Stimulated activated effector memory CD8-positive, alpha-beta T cell treated with anti-CD3 and anti-CD28 coated beads, Interleukin-12 subunit alpha, Interleukin-12 subunit beta, amount 100 ng/mL, for 72 hours (primary cell): ENCODE measurements at regions not wholly inside any gene's neighbourhood (a gene's known extent, or its start where the extent isn't known, plus 50 kb on each side); places are given as distances from the start of the nearest gene placed in this dataset.

Experiments
- ATAC-seq: fragments of 150-1000 bp; cut with Tn5 transposase; 2 replicates; pipeline ENCODE4 v1.10.0; 2021
- DNase-seq, 2 donors: peaks; one replicate each; pipeline ENCODE4 v3.0.0; 2021 to 2022; ENCODE audit warnings: low spot score in 2 of 2
- H3K27ac Mint-ChIP-seq: one replicate; pipeline ENCODE4 v1.8.0; 2022; ENCODE audit warnings: mild to moderate bottlenecking, mixed read lengths
- H3K36me3 Mint-ChIP-seq: one replicate; pipeline ENCODE4 v1.8.0; 2022; ENCODE audit warnings: mild to moderate bottlenecking, mixed read lengths
- H3K4me1 Mint-ChIP-seq: one replicate; pipeline ENCODE4 v1.8.0; 2022; ENCODE audit warnings: mixed read lengths
- H3K4me3 Mint-ChIP-seq: one replicate; pipeline ENCODE4 v1.8.0; 2022; ENCODE audit warnings: mild to moderate bottlenecking, mixed read lengths
- H3K9me3 Mint-ChIP-seq: one replicate; pipeline ENCODE4 v1.8.0; 2022; ENCODE audit warnings: mixed read lengths

GRCh38 chrX:40283981-40284380 lies 186.2 kb upstream of the BCOR start:
- no peak for DNase-seq

GRCh38 chrX:40282946-40283660 lies 185.3 kb upstream of the BCOR start:
- Mint-ChIP-seq H3K9me3 (peaks cover 4% of the 10 kb centered on the region), H3K27ac (no peak overlapping the region), H3K4me1 (peaks cover 32% of the 10 kb centered on the region), H3K4me3 (no peak overlapping the region), H3K36me3 (peaks cover 8% of the 10 kb centered on the region)
- DNase-seq (no peak), ATAC-seq (no peak)

More at GRCh38 chrX:40283981-40284380, 186.2 kb upstream of the BCOR start:
- H3K36me3 Mint-ChIP-seq, result peaks cover under 1% of the 10 kb centered on the region
- no peak overlapping the region for H3K27ac Mint-ChIP-seq
- no peak overlapping the region for H3K4me3 Mint-ChIP-seq
- H3K9me3 Mint-ChIP-seq, result peaks cover 4% of the 10 kb centered on the region
- ATAC-seq, result no peak
- peaks cover 23% of the 10 kb centered on the region for H3K4me1 Mint-ChIP-seq

- H3K36me3 Mint-ChIP-seq, result peaks cover 8% of the 10 kb centered on the region
- H3K4me3 Mint-ChIP-seq, result no peak overlapping the region
- no peak for DNase-seq
- peaks cover 4% of the 10 kb centered on the region for H3K9me3 Mint-ChIP-seq
- peak overlapping the region; percentile 72 for H3K27ac Mint-ChIP-seq
- peaks cover 38% of the 10 kb centered on the region for H3K4me1 Mint-ChIP-seq
- ATAC-seq, result no peak
Measured at GRCh38 chrX:40282348-40282747, 184.6 kb upstream of the BCOR start.

GRCh38 chrX:40281336-40282005 lies 183.7 kb upstream of the BCOR start:
- Mint-ChIP-seq H3K9me3 (peaks cover 4% of the 10 kb centered on the region), H3K4me3 (no peak overlapping the region), H3K27ac (peak overlapping the region; percentile 72), H3K4me1 (peaks cover 38% of the 10 kb centered on the region), H3K36me3 (peaks cover 8% of the 10 kb centered on the region)
- ATAC-seq (peak; percentile 63), DNase-seq (no peak)

- H3K27ac Mint-ChIP-seq, result peak overlapping the region; percentile 92
- DNase-seq, result no peak
- ATAC-seq, result no peak
Measured at GRCh38 chrX:40279762-40280161, 182.0 kb upstream of the BCOR start.

GRCh38 chrX:40279091-40279430 lies 181.3 kb upstream of the BCOR start:
- Mint-ChIP-seq H3K4me1 (peaks cover 38% of the 10 kb centered on the region), H3K9me3 (no peaks in the 10 kb centered on the region), H3K36me3 (peaks cover 8% of the 10 kb centered on the region), H3K4me3 (peak overlapping the region; percentile 49), H3K27ac (peak overlapping the region; percentile 92)
- DNase-seq (no peak), ATAC-seq (no peak)

More at GRCh38 chrX:40279762-40280161, 182.0 kb upstream of the BCOR start:
- no peak overlapping the region for H3K4me3 Mint-ChIP-seq
- no peaks in the 10 kb centered on the region for H3K9me3 Mint-ChIP-seq
- peaks cover 38% of the 10 kb centered on the region for H3K4me1 Mint-ChIP-seq
- peaks cover 8% of the 10 kb centered on the region for H3K36me3 Mint-ChIP-seq

GRCh38 chrX:40278340-40279090 lies 180.8 kb upstream of the BCOR start:
- Mint-ChIP-seq H3K36me3 (peaks cover 8% of the 10 kb centered on the region), H3K4me3 (peak overlapping the region; percentile 49), H3K9me3 (no peaks in the 10 kb centered on the region), H3K4me1 (peaks cover 38% of the 10 kb centered on the region), H3K27ac (peak overlapping the region; percentile 92)
- peak in 1 of 2 donors; percentile 56 for DNase-seq
- peak; percentile 93 for ATAC-seq

GRCh38 chrX:40277672-40278071 lies 179.9 kb upstream of the BCOR start:
- Mint-ChIP-seq H3K4me1 (peaks cover 38% of the 10 kb centered on the region), H3K4me3 (no peak overlapping the region), H3K27ac (peak overlapping the region; percentile 92), H3K9me3 (no peaks in the 10 kb centered on the region), H3K36me3 (peaks cover 8% of the 10 kb centered on the region)
- ATAC-seq (no peak), DNase-seq (no peak)

GRCh38 chrX:40273356-40274050 lies 175.7 kb upstream of the BCOR start:
- Mint-ChIP-seq H3K36me3 (peaks cover 3% of the 10 kb centered on the region), H3K9me3 (no peaks in the 10 kb centered on the region), H3K4me1 (peaks cover 11% of the 10 kb centered on the region), H3K27ac (no peak overlapping the region), H3K4me3 (no peak overlapping the region)
- ATAC-seq, result no peak
- DNase-seq, result no peak

GRCh38 chrX:40272776-40273175 lies 175.0 kb upstream of the BCOR start:
- H3K27ac Mint-ChIP-seq, result no peak overlapping the region

GRCh38 chrX:40272141-40272540 lies 174.4 kb upstream of the BCOR start:
- no peak for DNase-seq
- Mint-ChIP-seq H3K4me1 (no peaks in the 10 kb centered on the region), H3K36me3 (no peaks in the 10 kb centered on the region), H3K4me3 (no peak overlapping the region), H3K9me3 (no peaks in the 10 kb centered on the region), H3K27ac (no peak overlapping the region)
- no peak for ATAC-seq

More at GRCh38 chrX:40272776-40273175, 175.0 kb upstream of the BCOR start:
- Mint-ChIP-seq H3K4me1 (peaks cover 3% of the 10 kb centered on the region), H3K36me3 (no peaks in the 10 kb centered on the region), H3K9me3 (no peaks in the 10 kb centered on the region), H3K4me3 (no peak overlapping the region)
- ATAC-seq, result no peak
- DNase-seq, result no peak

GRCh38 chrX:40268188-40268520 lies 170.4 kb upstream of the BCOR start:
- no peak for DNase-seq
- Mint-ChIP-seq H3K36me3 (no peaks in the 10 kb centered on the region), H3K27ac (no peak overlapping the region), H3K9me3 (no peaks in the 10 kb centered on the region), H3K4me3 (no peak overlapping the region), H3K4me1 (peaks cover 4% of the 10 kb centered on the region)
- no peak for ATAC-seq

- ATAC-seq (peak; percentile 11), DNase-seq (no peak)
- H3K36me3 Mint-ChIP-seq, result no peaks in the 10 kb centered on the region
- H3K27ac Mint-ChIP-seq, result no peak overlapping the region
- H3K9me3 Mint-ChIP-seq, result no peaks in the 10 kb centered on the region
- peak overlapping the region; percentile 59 for H3K4me3 Mint-ChIP-seq
- H3K4me1 Mint-ChIP-seq, result peaks cover 4% of the 10 kb centered on the region
Measured at GRCh38 chrX:40267334-40268187, 169.8 kb upstream of the BCOR start.

GRCh38 chrX:40266490-40267333 lies 169.0 kb upstream of the BCOR start:
- no peaks in the 10 kb centered on the region for H3K9me3 Mint-ChIP-seq
- H3K4me3 Mint-ChIP-seq, result peak overlapping the region; percentile 59
- ATAC-seq, result peak; percentile 72
- no peaks in the 10 kb centered on the region for H3K36me3 Mint-ChIP-seq
- H3K27ac Mint-ChIP-seq, result no peak overlapping the region
- peak; percentile 13 to 52 for DNase-seq
- peaks cover 4% of the 10 kb centered on the region for H3K4me1 Mint-ChIP-seq
